ENCODE measurements at regions not wholly inside any gene's neighbourhood (a gene's known extent, or its start where the extent isn't known, plus 50 kb on each side); places are given as distances from the start of the nearest gene placed in this dataset.

DNA sequence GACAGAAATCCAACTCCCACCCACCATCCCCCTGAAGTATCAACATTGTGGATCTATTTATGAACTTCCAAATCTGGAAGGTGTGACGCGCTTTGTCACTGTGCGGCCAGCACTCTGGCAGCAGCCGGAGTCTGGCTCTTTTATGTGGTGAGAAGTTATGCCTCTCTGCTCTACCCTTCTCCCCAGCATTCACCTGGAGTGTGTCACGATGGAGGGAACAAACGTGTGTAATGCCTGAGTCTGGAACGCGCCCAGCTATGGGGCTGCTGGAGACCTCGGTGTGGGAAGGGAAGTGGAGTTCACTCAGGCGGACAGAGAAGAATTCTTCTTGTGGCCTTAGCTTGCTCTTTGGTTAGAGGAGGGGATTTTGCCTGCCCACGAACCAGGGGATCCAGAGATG, 222.1 kb upstream of the RPL34 start:
- Histone ChIP-seq H3K27me3 (no peaks in the 10 kb centered on the region), H3K4me3 (no peak overlapping the region), H3K4me1 (ENCODE audit: insufficient read depth) (no peaks in the 10 kb centered on the region), H3K36me3 (replicated peaks; ENCODE audit: insufficient read depth, low read depth) (no peaks in the 10 kb centered on the region), H3K27ac (no peak overlapping the region), H2AFZ (no peak overlapping the region), H4K20me1 (ENCODE audit: insufficient read depth, poor library complexity, severe bottlenecking) (no peaks in the 10 kb centered on the region), H3K9me3 (ENCODE audit: low read depth) (no peaks in the 10 kb centered on the region), H3K79me2 (no peaks in the 10 kb centered on the region), H3K4me2 (no peak overlapping the region), H3K9me2 (replicated peaks; ENCODE audit: insufficient read depth) (no peaks in the 10 kb centered on the region)
- no peak for TF ChIP-seq EZH2phosphoT487 (IDR thresholded peaks at IDR 0.05; ENCODE audit: low read depth, severe bottlenecking, unreplicated experiment)
- TF ChIP-seq, protein P1, sequence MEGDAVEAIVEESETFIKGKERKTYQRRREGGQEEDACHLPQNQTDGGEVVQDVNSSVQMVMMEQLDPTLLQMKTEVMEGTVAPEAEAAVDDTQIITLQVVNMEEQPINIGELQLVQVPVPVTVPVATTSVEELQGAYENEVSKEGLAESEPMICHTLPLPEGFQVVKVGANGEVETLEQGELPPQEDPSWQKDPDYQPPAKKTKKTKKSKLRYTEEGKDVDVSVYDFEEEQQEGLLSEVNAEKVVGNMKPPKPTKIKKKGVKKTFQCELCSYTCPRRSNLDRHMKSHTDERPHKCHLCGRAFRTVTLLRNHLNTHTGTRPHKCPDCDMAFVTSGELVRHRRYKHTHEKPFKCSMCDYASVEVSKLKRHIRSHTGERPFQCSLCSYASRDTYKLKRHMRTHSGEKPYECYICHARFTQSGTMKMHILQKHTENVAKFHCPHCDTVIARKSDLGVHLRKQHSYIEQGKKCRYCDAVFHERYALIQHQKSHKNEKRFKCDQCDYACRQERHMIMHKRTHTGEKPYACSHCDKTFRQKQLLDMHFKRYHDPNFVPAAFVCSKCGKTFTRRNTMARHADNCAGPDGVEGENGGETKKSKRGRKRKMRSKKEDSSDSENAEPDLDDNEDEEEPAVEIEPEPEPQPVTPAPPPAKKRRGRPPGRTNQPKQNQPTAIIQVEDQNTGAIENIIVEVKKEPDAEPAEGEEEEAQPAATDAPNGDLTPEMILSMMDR (IDR thresholded peaks at IDR 0.05; ENCODE audit: poor library complexity): no peak
- no peak for TF ChIP-seq EZH2 (IDR thresholded peaks at IDR 0.05; ENCODE audit: borderline replicate concordance)
- no peak for DNase-seq (ENCODE audit: low spot score)
- 75% methylated on average over 11 of the region's 11 CpGs for WGBS (ENCODE audit: low lambda C conversion rate, missing lambda C conversion rate)

DNA sequence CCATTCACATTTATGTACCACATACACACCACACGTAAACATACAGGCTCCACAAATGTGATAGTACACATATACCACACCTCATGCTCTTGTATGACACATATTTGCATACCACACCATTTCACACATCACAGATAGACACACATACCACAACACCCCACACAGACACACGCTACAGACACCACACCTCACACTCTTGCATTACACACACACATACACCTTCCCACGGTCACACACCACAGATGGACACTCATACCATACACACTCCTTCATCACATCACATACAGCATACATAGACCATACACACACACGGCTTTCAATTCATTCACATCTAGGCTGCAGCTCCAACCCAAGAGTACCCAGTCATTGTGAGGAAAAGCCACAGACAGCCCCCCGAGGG, 222.5 kb upstream of the RPL34 start:
- Histone ChIP-seq H3K36me3 (replicated peaks; ENCODE audit: insufficient read depth, low read depth) (no peaks in the 10 kb centered on the region), H4K20me1 (ENCODE audit: insufficient read depth, poor library complexity, severe bottlenecking) (no peaks in the 10 kb centered on the region), H3K9me2 (replicated peaks; ENCODE audit: insufficient read depth) (no peaks in the 10 kb centered on the region), H2AFZ (no peak overlapping the region), H3K27me3 (no peaks in the 10 kb centered on the region), H3K4me1 (ENCODE audit: insufficient read depth) (no peaks in the 10 kb centered on the region), H3K27ac (no peak overlapping the region), H3K9me3 (ENCODE audit: low read depth) (no peaks in the 10 kb centered on the region), H3K4me2 (no peak overlapping the region), H3K4me3 (no peak overlapping the region), H3K79me2 (no peaks in the 10 kb centered on the region)
- TF ChIP-seq EZH2phosphoT487 (IDR thresholded peaks at IDR 0.05; ENCODE audit: low read depth, severe bottlenecking, unreplicated experiment) (no peak), EZH2 (IDR thresholded peaks at IDR 0.05; ENCODE audit: borderline replicate concordance) (no peak)
- TF ChIP-seq, protein P1 (IDR thresholded peaks at IDR 0.05; ENCODE audit: poor library complexity): no peak
- DNase-seq (ENCODE audit: low spot score): no peak
- whole genome bisulfite sequencing (ENCODE audit: low lambda C conversion rate, missing lambda C conversion rate): 90% methylated on average over 5 of the region's 5 CpGs

DNA sequence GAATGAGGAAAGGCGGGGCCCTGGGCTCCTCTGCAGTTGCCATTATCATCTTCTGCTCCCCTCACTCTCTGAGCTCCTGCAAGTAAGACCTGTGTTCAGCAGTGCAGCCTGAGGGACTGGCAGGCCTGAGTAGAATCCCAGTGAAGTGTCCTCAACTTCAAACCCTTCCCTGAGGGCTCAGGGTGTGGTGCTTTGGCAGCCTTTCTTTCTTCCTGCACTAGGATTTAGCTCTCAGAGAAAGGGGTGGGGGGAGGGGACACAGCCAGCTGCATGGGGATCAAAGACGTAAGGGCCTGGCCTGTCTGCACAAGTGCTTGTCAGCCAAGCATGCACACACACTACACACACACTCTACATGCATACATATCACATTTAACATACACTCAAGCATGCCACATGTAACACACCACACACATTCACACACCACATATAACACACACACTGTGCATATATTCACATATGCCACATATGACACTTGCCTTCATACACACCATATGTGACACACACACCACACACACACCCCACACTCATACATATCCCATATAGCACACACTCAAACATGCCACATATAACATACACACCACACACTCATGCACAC, 223.4 kb upstream of the RPL34 start:
- no peak overlapping the region for H3K4me3 ChIP-seq
- no peaks in the 10 kb centered on the region for H3K27me3 ChIP-seq
- H3K9me3 ChIP-seq (ENCODE audit: low read depth): no peaks in the 10 kb centered on the region
- H3K4me1 ChIP-seq (ENCODE audit: insufficient read depth): no peaks in the 10 kb centered on the region
- H2AFZ ChIP-seq: no peak overlapping the region
- H3K4me2 ChIP-seq: no peak overlapping the region
- 48% methylated on average over 2 of the region's 2 CpGs for WGBS (ENCODE audit: low lambda C conversion rate, missing lambda C conversion rate)
- H4K20me1 ChIP-seq (ENCODE audit: insufficient read depth, poor library complexity, severe bottlenecking): no peaks in the 10 kb centered on the region
- no peaks in the 10 kb centered on the region for H3K9me2 ChIP-seq (replicated peaks; ENCODE audit: insufficient read depth)
- H3K36me3 ChIP-seq (replicated peaks; ENCODE audit: insufficient read depth, low read depth): no peaks in the 10 kb centered on the region
- no peak for DNase-seq (ENCODE audit: low spot score)
- H3K27ac ChIP-seq: no peak overlapping the region
- H3K79me2 ChIP-seq: no peaks in the 10 kb centered on the region
- TF ChIP-seq EZH2phosphoT487 (IDR thresholded peaks at IDR 0.05; ENCODE audit: low read depth, severe bottlenecking, unreplicated experiment) (no peak), EZH2 (IDR thresholded peaks at IDR 0.05; ENCODE audit: borderline replicate concordance) (no peak)
- TF ChIP-seq, protein P1 (IDR thresholded peaks at IDR 0.05; ENCODE audit: poor library complexity): no peak

DNA sequence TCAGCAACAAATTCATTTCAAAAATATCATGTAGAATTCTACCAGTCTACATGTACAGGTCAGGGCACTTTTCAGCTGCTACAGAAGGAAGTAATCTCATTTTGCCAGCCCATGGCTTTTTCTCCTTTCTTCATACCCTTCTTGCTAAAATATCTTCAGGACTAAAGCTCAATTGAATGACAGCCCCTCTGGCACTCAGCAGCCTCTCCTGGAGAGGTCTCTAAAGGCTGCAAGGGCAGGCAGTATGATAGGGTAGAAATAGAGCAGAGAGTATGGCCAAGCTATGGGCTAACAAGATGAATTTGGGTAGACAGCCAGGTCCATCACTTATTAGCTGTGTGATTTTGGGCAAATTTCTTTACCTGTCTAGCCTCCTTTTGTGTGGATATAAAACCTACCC, 224.6 kb upstream of the RPL34 start:
- no peaks in the 10 kb centered on the region for H3K36me3 ChIP-seq (replicated peaks; ENCODE audit: insufficient read depth, low read depth)
- no peaks in the 10 kb centered on the region for H3K4me1 ChIP-seq (ENCODE audit: insufficient read depth)
- H3K27me3 ChIP-seq: no peaks in the 10 kb centered on the region
- no peaks in the 10 kb centered on the region for H3K79me2 ChIP-seq
- H3K27ac ChIP-seq: no peak overlapping the region
- H4K20me1 ChIP-seq (ENCODE audit: insufficient read depth, poor library complexity, severe bottlenecking): no peaks in the 10 kb centered on the region
- no peak overlapping the region for H3K4me2 ChIP-seq
- no peak overlapping the region for H3K4me3 ChIP-seq
- DNase-seq (ENCODE audit: low spot score): no peak
- no peaks in the 10 kb centered on the region for H3K9me3 ChIP-seq (ENCODE audit: low read depth)
- H2AFZ ChIP-seq: no peak overlapping the region
- no peaks in the 10 kb centered on the region for H3K9me2 ChIP-seq (replicated peaks; ENCODE audit: insufficient read depth)
- TF ChIP-seq, protein P1 (IDR thresholded peaks at IDR 0.05; ENCODE audit: poor library complexity): no peak
- TF ChIP-seq EZH2phosphoT487 (IDR thresholded peaks at IDR 0.05; ENCODE audit: low read depth, severe bottlenecking, unreplicated experiment) (no peak), EZH2 (IDR thresholded peaks at IDR 0.05; ENCODE audit: borderline replicate concordance) (no peak)
